ENCODE measurements at regions not wholly inside any gene's neighbourhood (a gene's known extent, or its start where the extent isn't known, plus 50 kb on each side); places are given as distances from the start of the nearest gene placed in this dataset.

- TF ChIP-seq CTCF (IDR thresholded peaks at IDR 0.05) = no peak
- TF ChIP-seq POLR2A (IDR thresholded peaks at IDR 0.05) = no peak
These were observed 210.3 kb upstream of the WSB1 start for GRCh38 chr17:27083408-27084185.

Measured in body of pancreas (tissue), 4 donors.